Tibial nerve (tissue), 4 donors: ENCODE measurements at regions not wholly inside any gene's neighbourhood (a gene's known extent, or its start where the extent isn't known, plus 50 kb on each side); places are given as distances from the start of the nearest gene placed in this dataset.

Experiments
- CTCF ChIP-seq, 5 experiments: fragments of 200-600 bp in 3 of 5; fragments of 450-650 bp in 2 of 5; sonication (generic) in 3 of 5; IDR thresholded peaks; one replicate each; pipeline ENCODE4 v1.5.1; 2016 to 2019; ENCODE audit warnings: antibody characterized with exemption in 5 of 5, mild to moderate bottlenecking in 3 of 5, moderate library complexity in 2 of 5
- EP300 ChIP-seq, 2 donors: sonication (generic); formaldehyde crosslinking; IDR thresholded peaks; one replicate each; pipeline ENCODE4 v1.6.1; 2017; ENCODE audit warnings: antibody characterized with exemption in 2 of 2, mild to moderate bottlenecking in 1 of 2
- POLR2A ChIP-seq, 2 donors: fragments of 450-650 bp; IDR thresholded peaks; one replicate each; pipeline ENCODE4 v1.6.1; 2017; ENCODE audit warnings: antibody characterized with exemption in 2 of 2, mild to moderate bottlenecking in 2 of 2, moderate library complexity in 2 of 2

- no peak for TF ChIP-seq POLR2A (IDR thresholded peaks at IDR 0.05)
- no peak for TF ChIP-seq CTCF (IDR thresholded peaks at IDR 0.05)
- TF ChIP-seq EP300 (IDR thresholded peaks at IDR 0.05), result no peak
These were observed 457.3 kb downstream of the SI start for GRCh38 chr3:164620956-164621355.
